ENCODE measurements at regions not wholly inside any gene's neighbourhood (a gene's known extent, or its start where the extent isn't known, plus 50 kb on each side); places are given as distances from the start of the nearest gene placed in this dataset.

GRCh38 chr12:41981758-41982157 lies 162.9 kb downstream of the GXYLT1 start:
- no peak for DNase-seq (ENCODE audit: low read depth in 2 of 2)

- DNase-seq (ENCODE audit: low read depth in 2 of 2) = no peak
These were observed 163.7 kb downstream of the GXYLT1 start for GRCh38 chr12:41981013-41981412.

- DNase-seq (ENCODE audit: low read depth in 2 of 2) = no peak
These were observed 164.3 kb downstream of the GXYLT1 start for GRCh38 chr12:41980390-41980789.

DNA sequence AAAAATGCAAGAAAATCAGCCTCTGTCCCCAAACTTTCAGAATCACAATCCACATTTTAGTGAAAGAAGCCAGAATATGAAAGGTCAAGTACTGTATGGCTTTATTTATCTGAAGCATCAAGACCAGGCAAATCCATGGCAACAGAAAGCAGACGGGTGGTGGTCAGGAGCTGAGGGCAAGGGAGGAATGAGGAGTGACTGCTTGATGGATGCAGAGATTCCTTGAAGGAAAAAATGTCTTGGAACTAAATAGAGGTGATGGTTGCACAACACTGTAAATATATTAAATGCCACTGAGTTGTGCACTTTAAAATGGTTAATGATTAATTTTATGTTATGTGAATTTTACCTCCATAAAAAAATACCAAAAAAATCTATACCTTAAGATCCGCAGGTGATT lies 165.1 kb downstream of the GXYLT1 start:
- DNase-seq (ENCODE audit: low read depth in 2 of 2) = no peak

- no peak for DNase-seq (ENCODE audit: low read depth in 2 of 2)
These were observed 172.1 kb downstream of the GXYLT1 start for GRCh38 chr12:41972598-41972997.

DNA sequence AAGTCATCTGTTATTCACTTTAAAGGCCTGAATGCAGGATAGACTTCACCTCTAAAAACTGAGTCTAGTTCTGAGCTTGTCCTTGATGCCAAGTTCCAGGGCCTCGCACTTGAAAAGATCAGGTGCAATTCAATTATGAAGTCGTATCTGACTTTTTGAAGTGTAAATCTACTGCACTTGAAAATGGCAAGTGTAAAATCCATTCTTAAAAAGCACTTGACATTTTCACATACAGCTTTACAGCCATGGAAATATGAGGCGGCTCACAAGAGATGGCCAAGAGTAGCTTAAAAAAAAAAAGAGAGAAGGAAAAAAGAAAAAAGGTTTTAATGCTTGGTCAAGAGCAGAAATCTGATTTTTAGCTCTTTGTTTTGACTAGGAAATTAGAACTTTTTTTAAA lies 172.5 kb downstream of the GXYLT1 start:
- no peak for DNase-seq (ENCODE audit: low read depth in 2 of 2)

GRCh38 chr12:41970744-41971143 lies 173.9 kb downstream of the GXYLT1 start:
- DNase-seq (ENCODE audit: low read depth in 2 of 2) = no peak

- DNase-seq (ENCODE audit: low read depth in 2 of 2) = no peak
These were observed 176.1 kb downstream of the GXYLT1 start for GRCh38 chr12:41968599-41968998.

- DNase-seq (ENCODE audit: low read depth in 2 of 2) = no peak
These were observed 176.8 kb downstream of the GXYLT1 start for GRCh38 chr12:41967668-41968500.

DNA sequence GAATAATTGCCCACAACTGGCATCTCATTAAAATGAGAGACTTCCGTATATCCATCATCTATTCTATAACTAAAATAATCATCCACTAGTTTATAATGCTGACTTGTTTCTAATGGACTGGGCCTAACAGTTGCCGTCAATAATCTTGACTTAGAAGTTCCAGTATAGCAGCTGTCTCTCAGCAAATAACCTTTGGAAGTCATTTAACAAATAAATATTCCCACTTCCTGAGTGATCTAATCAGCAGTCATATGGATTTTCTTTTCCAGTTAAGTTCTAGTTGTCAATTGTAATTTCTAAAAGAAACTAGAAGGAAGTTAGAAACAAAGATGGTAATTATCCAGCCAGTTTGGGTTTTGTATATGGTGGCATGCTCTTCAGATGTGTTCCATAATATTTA lies 177.8 kb downstream of the GXYLT1 start:
- no peak for DNase-seq (ENCODE audit: low read depth in 2 of 2)

- no peak for DNase-seq (ENCODE audit: low read depth in 2 of 2)
These were observed 178.7 kb downstream of the GXYLT1 start for GRCh38 chr12:41966001-41966400.

GRCh38 chr12:41963398-41963797 lies 181.3 kb downstream of the GXYLT1 start:
- DNase-seq (ENCODE audit: low read depth in 2 of 2) = no peak

DNA sequence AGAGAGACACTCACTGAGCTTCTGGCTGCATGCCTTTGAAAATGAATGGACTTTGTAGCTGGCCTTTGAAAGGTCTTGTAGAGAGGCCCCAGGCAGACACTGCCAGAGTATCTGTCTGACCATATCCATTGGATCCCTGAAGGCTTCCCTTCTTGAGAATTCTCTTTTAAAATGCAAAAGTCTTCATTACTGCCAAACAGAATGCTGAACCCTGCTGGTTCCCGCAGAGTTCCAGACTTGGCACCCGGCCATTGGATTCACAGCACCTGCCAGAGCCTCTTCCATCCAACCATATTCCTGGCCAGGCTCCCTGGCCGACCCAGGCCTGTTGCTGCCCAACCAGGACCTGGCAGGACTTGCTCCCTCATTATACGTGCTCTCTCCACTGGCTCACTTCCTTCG lies 182.5 kb downstream of the GXYLT1 start:
- no peak for DNase-seq (ENCODE audit: low read depth in 2 of 2)

GRCh38 chr12:41959271-41959670 lies 185.4 kb downstream of the GXYLT1 start:
- no peak for DNase-seq (ENCODE audit: low read depth in 2 of 2)

GRCh38 chr12:41956353-41956752 lies 188.3 kb downstream of the GXYLT1 start:
- no peak for DNase-seq (ENCODE audit: low read depth in 2 of 2)

GRCh38 chr12:41950455-41950854 lies 194.2 kb downstream of the GXYLT1 start:
- no peak for DNase-seq (ENCODE audit: low read depth in 2 of 2)

- no peak for DNase-seq (ENCODE audit: low read depth in 2 of 2)
These were observed 198.6 kb downstream of the GXYLT1 start for GRCh38 chr12:41946106-41946505.

- DNase-seq (ENCODE audit: low read depth in 2 of 2) = no peak
These were observed 200.5 kb downstream of the GXYLT1 start for GRCh38 chr12:41944216-41944615.

DNA sequence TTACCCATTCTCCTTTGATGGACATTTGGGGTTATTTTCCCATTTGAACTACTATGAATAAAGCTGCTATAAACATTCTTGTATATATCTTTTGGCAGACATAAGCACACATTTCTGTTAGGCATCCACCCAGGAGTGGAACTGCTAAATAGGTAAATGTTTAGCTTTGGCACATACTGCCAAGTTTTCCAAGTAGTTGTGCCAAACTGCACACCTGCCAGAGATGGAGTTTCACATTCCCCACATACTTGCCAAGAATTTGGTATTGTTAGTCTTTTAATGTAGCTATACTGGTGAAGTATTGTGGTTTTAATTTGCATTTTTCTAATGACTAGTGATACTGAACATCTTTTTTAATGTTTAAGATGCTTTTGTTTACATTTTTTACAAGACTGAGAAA lies 201.0 kb downstream of the GXYLT1 start:
- DNase-seq (ENCODE audit: low read depth in 2 of 2) = no peak

- DNase-seq (ENCODE audit: low read depth in 2 of 2) = no peak
These were observed 202.3 kb downstream of the GXYLT1 start for GRCh38 chr12:41942354-41942753.

- DNase-seq (ENCODE audit: low read depth in 2 of 2) = no peak
These were observed 203.6 kb downstream of the GXYLT1 start for GRCh38 chr12:41941079-41941478.

GRCh38 chr12:41940571-41940970 lies 204.1 kb downstream of the GXYLT1 start:
- DNase-seq (ENCODE audit: low read depth in 2 of 2) = no peak

GRCh38 chr12:41936333-41936732 lies 208.3 kb downstream of the GXYLT1 start:
- no peak for DNase-seq (ENCODE audit: low read depth in 2 of 2)

DNA sequence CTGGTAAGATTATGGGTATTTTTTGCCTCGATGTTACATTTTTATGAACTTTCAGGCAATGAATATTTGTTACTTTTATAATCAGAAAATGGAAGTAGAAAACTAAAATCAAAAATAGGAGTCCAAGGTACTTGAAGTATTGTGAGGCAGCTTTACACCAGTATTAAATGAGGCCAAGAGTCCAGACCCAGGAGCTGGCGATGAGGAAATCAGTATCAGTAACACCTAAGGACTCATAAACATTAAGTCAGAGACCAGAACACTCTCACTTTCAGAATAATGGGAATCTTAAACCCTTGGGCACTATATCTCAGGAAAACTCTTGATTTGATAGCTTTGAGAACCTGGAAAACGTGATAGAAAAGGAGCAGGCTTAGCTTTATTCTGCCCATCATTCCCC lies 208.8 kb downstream of the GXYLT1 start:
- DNase-seq (ENCODE audit: low read depth in 2 of 2) = no peak

All from stimulated activated CD8-positive, alpha-beta memory T cell treated with anti-CD3 and anti-CD28 coated beads, Interleukin-15, amount 100 ng/mL, for 48 hours (primary cell).